ENCODE measurements at regions not wholly inside any gene's neighbourhood (a gene's known extent, or its start where the extent isn't known, plus 50 kb on each side); places are given as distances from the start of the nearest gene placed in this dataset.

DNA sequence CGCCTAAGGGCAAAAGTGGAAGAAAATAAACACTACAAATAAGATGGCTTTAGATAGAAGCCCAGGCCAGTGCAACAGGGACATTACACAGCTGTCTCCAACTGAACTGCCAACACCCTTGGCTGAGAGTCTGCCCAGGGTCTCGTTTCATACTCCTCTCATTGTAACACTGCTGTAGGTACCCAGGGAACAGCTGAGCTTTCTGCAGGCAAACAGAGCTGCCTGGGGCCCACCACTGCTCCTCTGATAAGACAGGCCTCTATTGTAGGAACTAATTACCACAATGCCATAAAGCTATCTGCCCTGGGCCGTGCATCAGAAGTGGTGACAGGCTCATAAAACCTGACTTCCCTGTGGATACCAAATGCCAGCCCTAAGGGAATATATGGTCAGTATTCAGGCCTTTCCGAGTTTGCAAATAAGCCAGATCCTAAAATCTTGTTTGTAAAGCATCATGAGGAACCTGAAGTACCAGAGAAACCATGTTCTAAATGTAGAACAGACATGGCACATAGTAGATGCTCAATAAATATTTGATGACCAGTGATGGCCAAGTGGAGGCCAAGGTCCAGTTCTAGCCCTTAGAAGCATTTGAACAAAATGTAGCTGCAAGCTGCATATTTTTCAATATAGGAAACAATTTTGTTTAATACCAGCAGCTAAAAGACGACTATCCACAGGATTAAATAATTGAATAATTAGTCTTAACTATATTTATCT is 84.3 kb upstream of the NEO1 start:
- Histone ChIP-seq H3K4me3 (ENCODE audit: low read depth in 1 of 3, low read length in 3 of 3) (no peak overlapping the region), H3K9ac (ENCODE audit: low read depth in 1 of 2, low read length in 2 of 2) (no peak overlapping the region), H3K27me3 (ENCODE audit: control insufficient read depth in 4 of 4, insufficient read depth in 4 of 4, low read length in 3 of 4) (no peaks in the 10 kb centered on the region), H3K27ac (ENCODE audit: low read depth in 1 of 2, low read length in 2 of 2) (no peak overlapping the region), H3K9me3 (ENCODE audit: control insufficient read depth in 4 of 4, low read length in 3 of 4) (no peaks in the 10 kb centered on the region), H3K4me1 (ENCODE audit: control insufficient read depth in 4 of 4, insufficient read depth in 4 of 4, low read length in 3 of 4) (no peaks in the 10 kb centered on the region), H3K36me3 (ENCODE audit: control insufficient read depth in 4 of 4, insufficient read depth in 3 of 4, low read depth in 1 of 4, low read length in 3 of 4) (no peaks in the 10 kb centered on the region)
- TF ChIP-seq, protein P1, sequence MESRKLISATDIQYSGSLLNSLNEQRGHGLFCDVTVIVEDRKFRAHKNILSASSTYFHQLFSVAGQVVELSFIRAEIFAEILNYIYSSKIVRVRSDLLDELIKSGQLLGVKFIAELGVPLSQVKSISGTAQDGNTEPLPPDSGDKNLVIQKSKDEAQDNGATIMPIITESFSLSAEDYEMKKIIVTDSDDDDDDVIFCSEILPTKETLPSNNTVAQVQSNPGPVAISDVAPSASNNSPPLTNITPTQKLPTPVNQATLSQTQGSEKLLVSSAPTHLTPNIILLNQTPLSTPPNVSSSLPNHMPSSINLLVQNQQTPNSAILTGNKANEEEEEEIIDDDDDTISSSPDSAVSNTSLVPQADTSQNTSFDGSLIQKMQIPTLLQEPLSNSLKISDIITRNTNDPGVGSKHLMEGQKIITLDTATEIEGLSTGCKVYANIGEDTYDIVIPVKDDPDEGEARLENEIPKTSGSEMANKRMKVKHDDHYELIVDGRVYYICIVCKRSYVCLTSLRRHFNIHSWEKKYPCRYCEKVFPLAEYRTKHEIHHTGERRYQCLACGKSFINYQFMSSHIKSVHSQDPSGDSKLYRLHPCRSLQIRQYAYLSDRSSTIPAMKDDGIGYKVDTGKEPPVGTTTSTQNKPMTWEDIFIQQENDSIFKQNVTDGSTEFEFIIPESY (IDR thresholded peaks at IDR 0.05): no peak
- TF ChIP-seq, protein P2, sequence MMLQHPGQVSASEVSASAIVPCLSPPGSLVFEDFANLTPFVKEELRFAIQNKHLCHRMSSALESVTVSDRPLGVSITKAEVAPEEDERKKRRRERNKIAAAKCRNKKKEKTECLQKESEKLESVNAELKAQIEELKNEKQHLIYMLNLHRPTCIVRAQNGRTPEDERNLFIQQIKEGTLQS (IDR thresholded peaks at IDR 0.05): no peak
- TF ChIP-seq SP1 (IDR thresholded peaks at IDR 0.05) (no peak), TAF1 (conservative IDR thresholded peaks at IDR 0.05) (no peak), NR2F2 (IDR thresholded peaks at IDR 0.05) (no peak), HNF4A (conservative IDR thresholded peaks at IDR 0.05) (no peak), HNF4G (IDR thresholded peaks at IDR 0.05) (no peak), RAD21 (IDR thresholded peaks at IDR 0.05) (no peak), EGR1 (IDR thresholded peaks at IDR 0.05; ENCODE audit: low read depth in 2 of 2) (no peak), MAX (IDR thresholded peaks at IDR 0.05) (no peak), REST (IDR thresholded peaks at IDR 0.05) (no peak), FOXA1 (IDR thresholded peaks at IDR 0.05) (no peak), JUND (IDR thresholded peaks at IDR 0.05) (no peak), YY1 (IDR thresholded peaks at IDR 0.05) (no peak), FOXA2 (IDR thresholded peaks at IDR 0.05) (no peak), RXRA (IDR thresholded peaks at IDR 0.05) (no peak), GABPA (IDR thresholded peaks at IDR 0.05 in 1 of 2, conservative IDR thresholded peaks at IDR 0.05 in 1 of 2) (no peak)
- TF ChIP-seq, protein P3, sequence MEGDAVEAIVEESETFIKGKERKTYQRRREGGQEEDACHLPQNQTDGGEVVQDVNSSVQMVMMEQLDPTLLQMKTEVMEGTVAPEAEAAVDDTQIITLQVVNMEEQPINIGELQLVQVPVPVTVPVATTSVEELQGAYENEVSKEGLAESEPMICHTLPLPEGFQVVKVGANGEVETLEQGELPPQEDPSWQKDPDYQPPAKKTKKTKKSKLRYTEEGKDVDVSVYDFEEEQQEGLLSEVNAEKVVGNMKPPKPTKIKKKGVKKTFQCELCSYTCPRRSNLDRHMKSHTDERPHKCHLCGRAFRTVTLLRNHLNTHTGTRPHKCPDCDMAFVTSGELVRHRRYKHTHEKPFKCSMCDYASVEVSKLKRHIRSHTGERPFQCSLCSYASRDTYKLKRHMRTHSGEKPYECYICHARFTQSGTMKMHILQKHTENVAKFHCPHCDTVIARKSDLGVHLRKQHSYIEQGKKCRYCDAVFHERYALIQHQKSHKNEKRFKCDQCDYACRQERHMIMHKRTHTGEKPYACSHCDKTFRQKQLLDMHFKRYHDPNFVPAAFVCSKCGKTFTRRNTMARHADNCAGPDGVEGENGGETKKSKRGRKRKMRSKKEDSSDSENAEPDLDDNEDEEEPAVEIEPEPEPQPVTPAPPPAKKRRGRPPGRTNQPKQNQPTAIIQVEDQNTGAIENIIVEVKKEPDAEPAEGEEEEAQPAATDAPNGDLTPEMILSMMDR (IDR thresholded peaks at IDR 0.05; ENCODE audit: low read depth, low read length, missing input control): no peak
- DNase-seq (ENCODE audit: low spot score): no peak
- WGBS: 65% methylated on average over 5 of the region's 5 CpGs
